Thyroid gland (tissue), 4 donors: ENCODE measurements at regions not wholly inside any gene's neighbourhood (a gene's known extent, or its start where the extent isn't known, plus 50 kb on each side); places are given as distances from the start of the nearest gene placed in this dataset.

ENCODE experiments used
- DNase-seq, 2 donors: peaks; one replicate each; pipeline ENCODE4 v3.0.0-alpha.2; 2019
- H3K27ac ChIP-seq, 3 donors: fragments of 200-600 bp; sonication (generic); 1 replicate in 2 of 3; 2 replicates in 1 of 3; pipeline ENCODE4 v1.5.1; 2016 to 2019; ENCODE audit warnings: mild to moderate bottlenecking in 1 of 3, moderate library complexity in 1 of 3
- H3K27me3 ChIP-seq: fragments of 200-600 bp; sonication (generic); one replicate; pipeline ENCODE4 v1.5.1; 2019
- H3K36me3 ChIP-seq, 2 donors: fragments of 200-600 bp; sonication (generic); one replicate each; pipeline ENCODE4 v1.5.1; 2016 to 2019
- H3K4me1 ChIP-seq, 2 donors: fragments of 200-600 bp; sonication (generic); one replicate each; pipeline ENCODE4 v1.5.1; 2017 to 2019
- H3K4me3 ChIP-seq, 3 donors: fragments of 200-600 bp; sonication (generic); replicated peaks in 1 of 3; 1 replicate in 2 of 3; 2 replicates in 1 of 3; pipeline ENCODE4 v1.5.1; 2016; ENCODE audit warnings: mild to moderate bottlenecking in 1 of 3
- H3K9me3 ChIP-seq: fragments of 200-600 bp; sonication (generic); one replicate; pipeline ENCODE4 v1.5.1; 2017
- POLR2A ChIP-seq, 2 donors: fragments of 450-650 bp; IDR thresholded peaks; one replicate each; pipeline ENCODE4 v1.6.1; 2017; ENCODE audit warnings: antibody characterized with exemption in 2 of 2, mild to moderate bottlenecking in 2 of 2, moderate library complexity in 1 of 2
- WGBS, 2 donors: methylation state at CpG; one replicate each; pipeline ENCODE4 v1.1.5; 2017; 5-methylcytosine and 5-hydroxymethylcytosine counted together
- intact Hi-C: fragments of 100-400 bp; cut with DNase I; formaldehyde crosslinking; loops from one replicate; pipeline ENCODE4 v1.15.1; 2023
- TF ChIP-seq, protein P1 (sequence below), 6 experiments: fragments of 200-600 bp in 3 of 6; fragments of 450-650 bp in 3 of 6; sonication (generic) in 3 of 6; IDR thresholded peaks; one replicate each; pipeline ENCODE4 v1.5.1; 2016 to 2019; ENCODE audit warnings: antibody characterized with exemption in 6 of 6, mild to moderate bottlenecking in 2 of 6, inconsistent platforms in 1 of 6, moderate library complexity in 1 of 6

DNA sequence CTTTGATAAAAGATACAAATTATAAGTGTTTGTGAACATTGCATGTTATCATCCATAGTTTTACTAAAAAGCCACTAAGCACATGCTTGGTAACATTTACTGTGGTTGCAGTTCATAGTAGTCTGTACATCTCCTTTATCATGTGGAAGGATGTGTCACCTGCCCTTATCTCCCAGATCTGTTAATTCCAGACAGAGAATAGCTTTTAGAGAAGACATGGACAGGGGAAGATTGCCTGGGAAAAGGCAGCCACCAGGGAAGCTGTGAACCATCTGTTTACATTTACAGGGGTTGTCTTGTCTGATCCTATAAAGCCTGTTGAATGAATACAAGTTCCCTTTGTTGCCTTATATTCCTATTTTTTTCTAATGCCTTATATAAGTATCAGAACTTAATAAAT lies 396.0 kb downstream of the FAT4 start:
- intact Hi-C loops, result no loop called here
- TF ChIP-seq, protein P1, sequence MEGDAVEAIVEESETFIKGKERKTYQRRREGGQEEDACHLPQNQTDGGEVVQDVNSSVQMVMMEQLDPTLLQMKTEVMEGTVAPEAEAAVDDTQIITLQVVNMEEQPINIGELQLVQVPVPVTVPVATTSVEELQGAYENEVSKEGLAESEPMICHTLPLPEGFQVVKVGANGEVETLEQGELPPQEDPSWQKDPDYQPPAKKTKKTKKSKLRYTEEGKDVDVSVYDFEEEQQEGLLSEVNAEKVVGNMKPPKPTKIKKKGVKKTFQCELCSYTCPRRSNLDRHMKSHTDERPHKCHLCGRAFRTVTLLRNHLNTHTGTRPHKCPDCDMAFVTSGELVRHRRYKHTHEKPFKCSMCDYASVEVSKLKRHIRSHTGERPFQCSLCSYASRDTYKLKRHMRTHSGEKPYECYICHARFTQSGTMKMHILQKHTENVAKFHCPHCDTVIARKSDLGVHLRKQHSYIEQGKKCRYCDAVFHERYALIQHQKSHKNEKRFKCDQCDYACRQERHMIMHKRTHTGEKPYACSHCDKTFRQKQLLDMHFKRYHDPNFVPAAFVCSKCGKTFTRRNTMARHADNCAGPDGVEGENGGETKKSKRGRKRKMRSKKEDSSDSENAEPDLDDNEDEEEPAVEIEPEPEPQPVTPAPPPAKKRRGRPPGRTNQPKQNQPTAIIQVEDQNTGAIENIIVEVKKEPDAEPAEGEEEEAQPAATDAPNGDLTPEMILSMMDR (IDR thresholded peaks at IDR 0.05), result no peak
- TF ChIP-seq POLR2A (IDR thresholded peaks at IDR 0.05), result no peak
- no peaks in the 10 kb centered on the region for H3K36me3 ChIP-seq

DNA sequence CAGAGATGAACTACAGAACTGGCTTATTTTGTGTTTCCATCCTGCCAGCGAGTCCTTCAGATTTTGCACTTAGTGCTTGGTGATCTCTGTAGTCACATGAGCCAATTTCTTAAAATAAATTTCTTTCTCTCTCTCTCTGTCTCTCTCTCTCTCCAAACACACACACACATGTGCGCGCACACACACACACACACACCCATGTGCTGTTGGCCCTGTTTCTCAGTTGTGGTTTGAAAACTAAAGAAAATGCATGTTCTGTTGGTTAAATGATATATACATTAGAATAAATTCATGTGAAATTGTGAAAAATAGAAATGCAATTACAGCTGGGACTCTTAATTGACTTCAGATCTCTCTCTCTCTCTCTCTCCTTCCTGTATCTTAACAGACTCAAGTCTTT lies 399.3 kb downstream of the FAT4 start:
- Histone ChIP-seq H3K9me3 (no peaks in the 10 kb centered on the region), H3K27ac (no peak overlapping the region), H3K4me3 (no peak overlapping the region), H3K27me3 (no peaks in the 10 kb centered on the region), H3K36me3 (no peaks in the 10 kb centered on the region), H3K4me1 (no peaks in the 10 kb centered on the region)
- no peak for DNase-seq
- intact Hi-C loops, result no loop called here
- TF ChIP-seq POLR2A (IDR thresholded peaks at IDR 0.05), result no peak
- TF ChIP-seq, protein P1 (IDR thresholded peaks at IDR 0.05), result no peak
- 93 to 97% methylated on average over 3 of the region's 3 CpGs for WGBS, 2 donors

More for the DNA sequence above, 396.0 kb downstream of the FAT4 start:
- no peaks in the 10 kb centered on the region for H3K27me3 ChIP-seq
- no peak overlapping the region for H3K4me3 ChIP-seq
- no peaks in the 10 kb centered on the region for H3K4me1 ChIP-seq
- DNase-seq, result no peak
- no peak overlapping the region for H3K27ac ChIP-seq
- no peaks in the 10 kb centered on the region for H3K9me3 ChIP-seq

DNA sequence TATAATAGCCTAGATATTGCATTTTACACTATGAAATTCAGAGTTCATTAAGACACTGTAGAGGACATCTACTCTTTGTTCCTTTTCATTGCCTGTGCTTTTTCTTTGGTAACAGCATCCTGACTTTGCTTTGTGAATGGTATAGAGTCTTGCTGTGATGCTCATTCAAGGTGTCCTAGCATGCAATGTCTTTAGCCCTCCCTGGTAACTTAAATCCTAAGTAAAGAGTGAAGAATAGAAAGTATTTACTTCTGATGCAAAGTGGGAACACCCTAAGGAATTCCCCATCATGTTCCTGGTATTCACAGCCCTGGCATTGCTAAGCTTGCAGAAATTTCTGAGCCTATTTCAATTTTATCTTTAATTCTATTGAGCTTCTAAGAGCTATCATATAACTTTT lies 400.1 kb downstream of the FAT4 start:
- no peaks in the 10 kb centered on the region for H3K36me3 ChIP-seq
- no peaks in the 10 kb centered on the region for H3K4me1 ChIP-seq
- intact Hi-C loops, result no loop called here
- no peak for TF ChIP-seq POLR2A (IDR thresholded peaks at IDR 0.05)
- TF ChIP-seq, protein P1 (IDR thresholded peaks at IDR 0.05), result no peak
- no peaks in the 10 kb centered on the region for H3K9me3 ChIP-seq
- DNase-seq, result no peak
- H3K4me3 ChIP-seq, result no peak overlapping the region
- H3K27ac ChIP-seq, result no peak overlapping the region
- H3K27me3 ChIP-seq, result no peaks in the 10 kb centered on the region

DNA sequence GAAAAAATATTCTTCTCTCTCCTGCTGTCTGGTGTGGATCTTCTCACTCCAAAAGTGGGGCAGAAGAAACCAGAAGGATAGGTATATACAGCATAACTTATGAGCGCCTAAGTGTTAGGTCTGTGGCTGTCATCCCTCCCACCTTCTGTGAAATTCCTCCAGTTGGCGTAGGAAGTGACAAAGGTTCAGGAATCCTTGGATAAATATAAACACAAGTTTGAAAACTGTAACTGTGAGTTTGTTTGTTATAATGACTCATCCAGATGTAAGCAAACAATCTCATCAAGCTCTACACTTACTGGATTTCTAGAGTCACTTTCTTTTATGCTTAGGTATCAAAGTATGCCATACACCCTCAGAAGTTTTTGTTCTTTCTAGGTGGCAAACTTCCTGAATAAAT lies 405.2 kb downstream of the FAT4 start:
- Histone ChIP-seq H3K4me1 (no peaks in the 10 kb centered on the region), H3K27ac (no peak overlapping the region), H3K4me3 (no peak overlapping the region), H3K9me3 (no peaks in the 10 kb centered on the region), H3K36me3 (no peaks in the 10 kb centered on the region), H3K27me3 (no peaks in the 10 kb centered on the region)
- no peak for TF ChIP-seq POLR2A (IDR thresholded peaks at IDR 0.05)
- TF ChIP-seq, protein P1 (IDR thresholded peaks at IDR 0.05), result no peak
- no peak for DNase-seq
- 84 to 87% methylated on average over 2 of the region's 2 CpGs for WGBS, 2 donors
- intact Hi-C loops, result no loop called here

DNA sequence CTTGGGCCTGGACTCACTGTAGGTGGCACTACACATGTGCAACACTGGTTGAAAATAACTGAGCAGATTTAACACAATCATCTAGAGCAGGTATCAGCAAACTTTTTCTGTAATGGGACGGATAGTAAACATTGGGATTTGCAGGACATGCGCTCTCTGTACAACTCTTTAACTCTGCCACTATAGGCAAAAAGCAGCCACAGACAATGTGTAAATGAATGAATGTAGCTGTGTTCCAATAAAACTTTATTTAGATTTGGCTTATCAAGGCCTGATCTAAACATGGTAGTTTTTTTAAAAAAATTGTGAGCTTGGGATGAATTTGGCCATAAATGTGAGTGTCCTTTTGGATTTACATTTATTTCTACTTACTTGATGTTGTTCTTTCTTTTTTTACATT lies 407.3 kb downstream of the FAT4 start:
- no peaks in the 10 kb centered on the region for H3K9me3 ChIP-seq
- H3K27ac ChIP-seq, result no peak overlapping the region
- no peak overlapping the region for H3K4me3 ChIP-seq
- WGBS, 2 donors, result 97 to 98% methylated on average over 2 of the region's 2 CpGs
- no peaks in the 10 kb centered on the region for H3K27me3 ChIP-seq
- DNase-seq, result no peak
- intact Hi-C loops, result no loop called here
- no peaks in the 10 kb centered on the region for H3K4me1 ChIP-seq
- TF ChIP-seq, protein P1 (IDR thresholded peaks at IDR 0.05), result no peak
- TF ChIP-seq POLR2A (IDR thresholded peaks at IDR 0.05), result no peak
- no peaks in the 10 kb centered on the region for H3K36me3 ChIP-seq
